GM13976 (cell line): ENCODE measurements at regions not wholly inside any gene's neighbourhood (a gene's known extent, or its start where the extent isn't known, plus 50 kb on each side); places are given as distances from the start of the nearest gene placed in this dataset.

Source experiments
- DNase-seq: peaks from one replicate; pipeline ENCODE4 v3.0.0; 2012; ENCODE audit warnings: low spot score
- in situ Hi-C: fragments of 300-500 bp; cut with MboI; formaldehyde crosslinking; loops from one replicate; pipeline ENCODE4 v1.12.0; 2022; ENCODE audit warnings: low sequenced_read_pairs, mixed read lengths, inconsistent platforms; ENCODE audit not compliant: unreplicated experiment
- TF ChIP-seq, protein P1 (sequence below): IDR thresholded peaks from 2 replicates; pipeline ENCODE4 v1.5.1; 2012; ENCODE audit warnings: borderline replicate concordance, mild to moderate bottlenecking; ENCODE audit not compliant: insufficient read depth; ENCODE audit errors: extremely low read depth, missing control alignments, control extremely low read depth

GRCh38 chr3:88987776-88988175, 119.6 kb upstream of the EPHA3 start:
- TF ChIP-seq, protein P1, sequence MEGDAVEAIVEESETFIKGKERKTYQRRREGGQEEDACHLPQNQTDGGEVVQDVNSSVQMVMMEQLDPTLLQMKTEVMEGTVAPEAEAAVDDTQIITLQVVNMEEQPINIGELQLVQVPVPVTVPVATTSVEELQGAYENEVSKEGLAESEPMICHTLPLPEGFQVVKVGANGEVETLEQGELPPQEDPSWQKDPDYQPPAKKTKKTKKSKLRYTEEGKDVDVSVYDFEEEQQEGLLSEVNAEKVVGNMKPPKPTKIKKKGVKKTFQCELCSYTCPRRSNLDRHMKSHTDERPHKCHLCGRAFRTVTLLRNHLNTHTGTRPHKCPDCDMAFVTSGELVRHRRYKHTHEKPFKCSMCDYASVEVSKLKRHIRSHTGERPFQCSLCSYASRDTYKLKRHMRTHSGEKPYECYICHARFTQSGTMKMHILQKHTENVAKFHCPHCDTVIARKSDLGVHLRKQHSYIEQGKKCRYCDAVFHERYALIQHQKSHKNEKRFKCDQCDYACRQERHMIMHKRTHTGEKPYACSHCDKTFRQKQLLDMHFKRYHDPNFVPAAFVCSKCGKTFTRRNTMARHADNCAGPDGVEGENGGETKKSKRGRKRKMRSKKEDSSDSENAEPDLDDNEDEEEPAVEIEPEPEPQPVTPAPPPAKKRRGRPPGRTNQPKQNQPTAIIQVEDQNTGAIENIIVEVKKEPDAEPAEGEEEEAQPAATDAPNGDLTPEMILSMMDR = no peak
- no peak for DNase-seq
- in situ Hi-C loops = no loop called here

DNA sequence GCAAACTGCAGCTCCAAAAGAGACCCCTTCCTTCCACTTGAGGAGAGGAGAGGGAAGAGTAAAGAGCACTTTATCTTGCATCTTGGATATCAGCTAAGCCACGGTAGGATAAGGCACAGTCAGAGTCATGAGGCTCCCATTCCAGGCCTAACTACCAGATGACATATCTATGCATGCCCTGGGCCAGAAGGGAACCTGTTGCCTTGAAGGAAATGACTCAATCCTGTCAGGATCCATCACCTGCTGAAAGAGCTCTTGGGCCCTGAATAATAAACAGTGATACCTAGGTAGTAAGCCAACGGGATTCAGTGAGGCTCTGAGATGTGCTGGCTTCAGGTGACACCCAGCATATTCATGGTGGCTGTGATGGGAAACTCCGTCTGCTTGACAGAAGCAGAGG, 118.5 kb upstream of the EPHA3 start:
- DNase-seq = no peak
- TF ChIP-seq, protein P1 = no peak
- in situ Hi-C loops = no loop called here

DNA sequence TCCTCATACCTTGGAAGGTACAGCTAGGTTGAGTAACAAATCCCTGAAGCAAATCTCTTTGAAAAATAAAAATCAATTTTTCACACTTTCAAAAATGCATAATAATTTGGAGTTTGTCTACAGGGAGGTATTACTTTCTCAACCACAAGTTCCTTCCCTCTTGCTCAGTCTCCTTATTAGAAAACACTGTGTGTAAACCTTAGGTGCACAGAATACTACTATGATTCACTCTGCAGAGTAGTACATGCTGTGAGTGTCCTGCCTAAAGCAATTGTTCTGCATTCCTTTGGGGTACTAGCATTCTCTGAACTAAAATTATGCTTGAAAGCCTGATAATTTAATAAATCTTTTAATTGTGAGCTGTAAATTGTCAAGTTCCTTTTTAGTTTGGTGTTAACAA, 115.9 kb upstream of the EPHA3 start:
- in situ Hi-C loops = no loop called here
- TF ChIP-seq, protein P1 = no peak
- no peak for DNase-seq

GRCh38 chr3:88996691-88997090, 110.7 kb upstream of the EPHA3 start:
- no peak for DNase-seq
- in situ Hi-C loops = no loop called here
- TF ChIP-seq, protein P1 = no peak

DNA sequence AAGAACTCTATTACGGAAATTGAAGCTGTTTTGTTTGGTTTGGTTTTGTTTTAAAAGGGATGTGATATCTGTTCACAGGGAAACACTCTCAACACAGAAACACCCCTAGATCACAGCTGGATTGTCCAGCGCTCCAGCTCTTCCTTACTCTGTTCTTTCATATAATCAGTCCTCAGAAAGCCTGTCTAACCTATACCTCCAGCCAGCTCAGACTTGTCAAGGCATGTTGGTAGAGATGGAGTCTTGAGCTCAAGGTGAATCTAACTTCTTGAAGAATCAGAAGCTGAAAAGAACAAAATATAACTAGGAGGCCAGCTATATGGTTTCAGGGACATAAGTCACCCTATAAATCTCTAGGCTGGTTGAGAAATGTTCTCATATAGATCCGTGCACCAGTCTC, 110.2 kb upstream of the EPHA3 start:
- in situ Hi-C loops = no loop called here
- TF ChIP-seq, protein P1 = no peak
- no peak for DNase-seq

GRCh38 chr3:89000886-89001285, 106.5 kb upstream of the EPHA3 start:
- in situ Hi-C loops = no loop called here
- DNase-seq = no peak
- TF ChIP-seq, protein P1 = no peak

DNA sequence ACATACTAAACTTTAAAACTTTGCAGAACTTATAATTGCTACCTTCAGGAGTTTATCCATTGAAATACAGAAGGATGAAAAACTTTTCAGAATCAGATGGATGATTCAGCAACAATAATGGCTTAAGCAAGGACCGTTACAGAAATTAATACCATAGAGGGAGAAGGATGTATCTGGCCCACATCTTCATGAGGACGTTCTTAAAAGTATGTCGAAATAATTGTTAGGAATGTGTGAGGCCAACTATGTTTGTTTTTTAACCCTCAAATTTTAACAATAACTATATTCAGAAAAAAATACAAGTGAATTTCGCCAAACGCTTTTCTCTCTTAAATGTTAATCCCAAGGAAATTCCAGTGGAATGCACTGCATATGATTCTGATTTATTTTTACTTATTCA, 105.2 kb upstream of the EPHA3 start:
- in situ Hi-C loops = no loop called here
- TF ChIP-seq, protein P1 = no peak
- DNase-seq = no peak
